Superior temporal gyrus (tissue), 1 donor: ENCODE measurements at regions not wholly inside any gene's neighbourhood (a gene's known extent, or its start where the extent isn't known, plus 50 kb on each side); places are given as distances from the start of the nearest gene placed in this dataset.
"Not testable (repeated sequence)": the region's sequence is repeated elsewhere in the genome, so short reads cannot be mapped to it uniquely, and the experiment has no call there.

Experiments used
- DNase-seq: peaks from one replicate; pipeline ENCODE4 v3.0.0-alpha.2; 2016; ENCODE audit errors: extremely low spot score

GRCh38 chr14:71430321-71430677 lies 501.9 kb upstream of the RGS6 start:
- no peak for DNase-seq

GRCh38 chr14:71430678-71431376 lies 501.4 kb upstream of the RGS6 start:
- DNase-seq: no peak

- no peak for DNase-seq
These were observed 499.7 kb upstream of the RGS6 start for GRCh38 chr14:71432334-71433110.

- no peak for DNase-seq
These were observed 498.9 kb upstream of the RGS6 start for GRCh38 chr14:71433303-71433702.

GRCh38 chr14:71435641-71436040 lies 496.6 kb upstream of the RGS6 start:
- not testable (repeated sequence) for DNase-seq

GRCh38 chr14:71437870-71438269 lies 494.4 kb upstream of the RGS6 start:
- DNase-seq: no peak

GRCh38 chr14:71438684-71439083 lies 493.5 kb upstream of the RGS6 start:
- peak; percentile 63 for DNase-seq

- no peak for DNase-seq
These were observed 491.1 kb upstream of the RGS6 start for GRCh38 chr14:71441126-71441525.

GRCh38 chr14:71444030-71444822 lies 488.0 kb upstream of the RGS6 start:
- DNase-seq: no peak

GRCh38 chr14:71448431-71449315 lies 483.6 kb upstream of the RGS6 start:
- DNase-seq: no peak

- DNase-seq: no peak
These were observed 482.7 kb upstream of the RGS6 start for GRCh38 chr14:71449316-71450055.

GRCh38 chr14:71451501-71451900 lies 480.7 kb upstream of the RGS6 start:
- DNase-seq: no peak

GRCh38 chr14:71452539-71452938 lies 479.7 kb upstream of the RGS6 start:
- DNase-seq: no peak

GRCh38 chr14:71452987-71453386 lies 479.2 kb upstream of the RGS6 start:
- DNase-seq: no peak

GRCh38 chr14:71454010-71454409 lies 478.2 kb upstream of the RGS6 start:
- DNase-seq: no peak

- DNase-seq: no peak
These were observed 477.5 kb upstream of the RGS6 start for GRCh38 chr14:71454513-71455332.

- no peak for DNase-seq
These were observed 472.1 kb upstream of the RGS6 start for GRCh38 chr14:71460091-71460490.

- not testable (repeated sequence) for DNase-seq
These were observed 470.6 kb upstream of the RGS6 start for GRCh38 chr14:71461617-71462016.

- no peak for DNase-seq
These were observed 468.4 kb upstream of the RGS6 start for GRCh38 chr14:71463807-71464206.

GRCh38 chr14:71464840-71465239 lies 467.4 kb upstream of the RGS6 start:
- no peak for DNase-seq
